ENCODE measurements at regions not wholly inside any gene's neighbourhood (a gene's known extent, or its start where the extent isn't known, plus 50 kb on each side); places are given as distances from the start of the nearest gene placed in this dataset.

DNA sequence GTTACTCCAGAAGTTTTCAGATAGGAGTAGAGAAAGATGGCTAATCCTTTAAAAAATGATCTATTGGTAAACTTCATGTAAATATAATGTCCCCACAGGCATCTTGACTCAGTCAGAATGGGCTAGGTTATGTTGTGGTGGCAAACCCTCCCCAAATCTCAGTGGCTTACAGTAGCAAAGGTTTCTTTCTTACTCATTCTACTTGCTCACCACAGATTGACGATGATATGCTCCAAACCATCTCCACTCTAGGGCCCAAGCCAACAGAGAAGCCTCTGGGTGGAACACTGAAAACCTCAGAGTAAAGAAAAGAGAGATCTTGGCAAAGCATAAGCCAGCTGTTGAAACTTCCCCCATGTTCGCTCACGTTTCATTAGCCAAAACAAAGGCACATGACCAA lies 146.4 kb downstream of the EMP1 start:
- TF ChIP-seq, protein P1, sequence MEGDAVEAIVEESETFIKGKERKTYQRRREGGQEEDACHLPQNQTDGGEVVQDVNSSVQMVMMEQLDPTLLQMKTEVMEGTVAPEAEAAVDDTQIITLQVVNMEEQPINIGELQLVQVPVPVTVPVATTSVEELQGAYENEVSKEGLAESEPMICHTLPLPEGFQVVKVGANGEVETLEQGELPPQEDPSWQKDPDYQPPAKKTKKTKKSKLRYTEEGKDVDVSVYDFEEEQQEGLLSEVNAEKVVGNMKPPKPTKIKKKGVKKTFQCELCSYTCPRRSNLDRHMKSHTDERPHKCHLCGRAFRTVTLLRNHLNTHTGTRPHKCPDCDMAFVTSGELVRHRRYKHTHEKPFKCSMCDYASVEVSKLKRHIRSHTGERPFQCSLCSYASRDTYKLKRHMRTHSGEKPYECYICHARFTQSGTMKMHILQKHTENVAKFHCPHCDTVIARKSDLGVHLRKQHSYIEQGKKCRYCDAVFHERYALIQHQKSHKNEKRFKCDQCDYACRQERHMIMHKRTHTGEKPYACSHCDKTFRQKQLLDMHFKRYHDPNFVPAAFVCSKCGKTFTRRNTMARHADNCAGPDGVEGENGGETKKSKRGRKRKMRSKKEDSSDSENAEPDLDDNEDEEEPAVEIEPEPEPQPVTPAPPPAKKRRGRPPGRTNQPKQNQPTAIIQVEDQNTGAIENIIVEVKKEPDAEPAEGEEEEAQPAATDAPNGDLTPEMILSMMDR (IDR thresholded peaks at IDR 0.05; ENCODE audit: low read depth, low read length), result no peak
- H3K4me3 ChIP-seq (replicated peaks in 1 of 2; ENCODE audit: low read depth in 2 of 2, low read length in 2 of 2), result no peak overlapping the region
- DNase-seq (ENCODE audit: low read depth in 2 of 2), result peak in 1 of 2 donors; percentile 76

DNA sequence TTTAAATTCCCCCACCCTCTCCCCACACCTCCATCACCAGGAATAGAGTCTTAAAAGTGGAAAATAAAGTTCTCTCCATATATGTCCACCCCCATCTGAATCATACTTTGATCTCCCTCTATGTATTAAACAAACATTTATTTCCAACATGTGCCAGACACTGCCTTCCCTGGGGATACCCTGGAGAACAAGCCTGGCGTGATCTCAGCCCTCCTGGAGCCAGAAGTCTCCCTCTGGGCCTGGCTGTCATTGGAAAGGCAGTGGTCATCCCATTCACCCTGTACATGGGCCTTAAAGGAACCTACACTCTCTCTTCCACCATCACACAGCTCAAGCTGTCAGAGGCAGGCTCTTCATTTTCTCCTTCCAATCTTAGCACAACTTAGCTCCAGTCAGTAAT lies 143.6 kb downstream of the EMP1 start:
- TF ChIP-seq, protein P1 (IDR thresholded peaks at IDR 0.05; ENCODE audit: low read depth, low read length), result no peak
- no peak overlapping the region for H3K4me3 ChIP-seq (replicated peaks in 1 of 2; ENCODE audit: low read depth in 2 of 2, low read length in 2 of 2)
- DNase-seq (ENCODE audit: low read depth in 2 of 2), result peak in 1 of 2 donors; percentile 91

DNA sequence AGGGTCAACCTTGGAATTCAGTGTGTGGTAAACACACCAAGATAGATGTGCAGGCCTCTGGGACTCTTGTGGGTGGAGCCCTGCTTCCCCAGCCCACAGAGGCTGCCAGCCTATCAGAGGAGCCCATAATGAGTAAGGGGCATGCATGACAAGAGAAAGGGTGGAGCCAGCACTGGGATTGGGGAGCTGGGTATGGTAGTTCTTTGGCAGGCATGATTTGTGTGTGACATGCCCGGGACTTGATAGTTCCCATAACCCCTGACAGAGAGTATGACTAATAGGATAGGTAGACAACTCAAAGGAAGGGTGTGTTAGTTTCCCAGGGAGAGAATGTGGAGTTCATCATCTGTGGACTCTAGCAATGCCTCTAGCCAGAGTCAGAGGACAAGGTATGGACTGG lies 143.0 kb downstream of the EMP1 start:
- no peak overlapping the region for H3K4me3 ChIP-seq (replicated peaks in 1 of 2; ENCODE audit: low read depth in 2 of 2, low read length in 2 of 2)
- TF ChIP-seq, protein P1 (IDR thresholded peaks at IDR 0.05; ENCODE audit: low read depth, low read length), result no peak
- DNase-seq (ENCODE audit: low read depth in 2 of 2), result peak in 1 of 2 donors; percentile 87

DNA sequence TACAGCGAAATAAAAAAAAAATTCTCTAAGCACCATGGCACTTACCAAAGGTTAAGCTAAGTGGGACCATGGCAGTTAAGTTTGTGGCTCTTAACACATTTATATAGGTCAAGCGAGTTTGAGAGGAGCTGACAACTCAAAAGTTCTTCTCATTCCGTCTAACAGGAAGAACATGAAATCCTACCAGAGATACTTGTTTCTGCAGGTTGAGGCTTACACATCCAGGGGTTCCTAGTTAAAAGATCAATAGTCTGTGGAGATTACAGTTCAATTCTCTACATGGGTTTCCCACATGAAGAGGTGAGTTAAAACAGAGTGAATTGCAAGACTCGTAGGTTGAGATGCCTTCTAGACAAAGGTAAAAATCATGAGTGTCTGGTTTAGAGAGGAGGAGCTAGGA lies 142.6 kb downstream of the EMP1 start:
- H3K4me3 ChIP-seq (replicated peaks in 1 of 2; ENCODE audit: low read depth in 2 of 2, low read length in 2 of 2), result no peak overlapping the region
- DNase-seq (ENCODE audit: low read depth in 2 of 2), result no peak
- TF ChIP-seq, protein P1 (IDR thresholded peaks at IDR 0.05; ENCODE audit: low read depth, low read length), result no peak

DNA sequence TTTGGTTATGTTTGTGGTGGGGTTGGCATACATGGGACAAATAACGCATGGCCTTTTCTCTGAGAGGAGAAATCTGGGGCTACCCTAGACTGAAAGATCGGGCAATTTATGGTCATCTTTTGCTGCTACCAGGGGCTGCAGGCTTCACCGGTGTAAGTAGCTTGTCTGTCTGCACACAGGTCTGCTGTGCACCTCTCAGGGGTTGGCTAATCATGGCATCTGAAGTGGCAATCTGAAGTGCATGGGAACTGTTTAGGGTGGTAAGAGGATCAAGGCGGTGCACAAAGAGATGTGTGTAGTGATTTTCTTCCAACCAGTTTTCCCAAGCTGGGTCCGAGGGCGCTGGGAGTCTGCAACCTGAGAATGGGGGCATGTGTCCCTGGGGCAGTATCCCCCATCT lies 141.3 kb downstream of the EMP1 start:
- no peak overlapping the region for H3K4me3 ChIP-seq (replicated peaks in 1 of 2; ENCODE audit: low read depth in 2 of 2, low read length in 2 of 2)
- TF ChIP-seq, protein P1 (IDR thresholded peaks at IDR 0.05; ENCODE audit: low read depth, low read length), result no peak
- DNase-seq (ENCODE audit: low read depth in 2 of 2), result no peak

DNA sequence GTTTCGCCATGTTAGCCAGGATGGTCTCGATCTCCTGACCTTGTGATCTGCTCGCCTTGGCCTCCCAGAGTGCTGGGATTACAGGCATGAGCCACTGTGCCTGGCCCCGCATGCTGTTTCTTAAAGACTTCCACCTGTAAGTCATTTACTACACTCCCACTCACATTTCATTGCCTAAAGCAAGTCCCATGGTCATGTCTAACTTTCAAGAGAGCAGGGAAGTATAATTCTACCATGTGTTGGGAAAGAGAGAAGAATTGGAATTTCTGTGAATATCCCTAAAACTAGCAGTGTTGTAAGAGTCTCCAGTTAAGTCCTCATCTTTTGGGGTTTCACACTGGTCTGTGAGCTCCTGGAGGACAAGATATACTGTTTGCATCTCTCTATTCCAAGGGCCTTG lies 139.7 kb downstream of the EMP1 start:
- no peak overlapping the region for H3K4me3 ChIP-seq (replicated peaks in 1 of 2; ENCODE audit: low read depth in 2 of 2, low read length in 2 of 2)
- DNase-seq (ENCODE audit: low read depth in 2 of 2), result no peak
- TF ChIP-seq, protein P1 (IDR thresholded peaks at IDR 0.05; ENCODE audit: low read depth, low read length), result no peak

DNA sequence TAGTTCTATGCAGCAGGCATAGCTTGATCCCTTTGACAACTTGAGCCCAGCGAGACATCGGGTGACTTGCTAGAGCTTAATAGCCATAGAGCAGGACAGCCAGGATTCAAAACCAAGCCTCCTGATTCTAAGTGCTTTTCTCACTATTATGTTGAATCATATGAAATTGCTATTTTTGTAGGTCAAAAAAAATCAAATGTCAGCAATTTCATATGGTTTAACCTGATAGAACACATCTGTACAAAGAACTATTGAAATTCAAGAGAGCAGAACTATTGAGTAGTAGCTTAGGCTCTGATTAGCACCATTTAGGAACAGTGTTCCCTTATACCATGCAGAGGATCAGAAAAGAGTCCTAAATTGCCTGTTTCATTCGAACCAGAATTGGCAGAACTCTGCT lies 132.0 kb downstream of the EMP1 start:
- TF ChIP-seq, protein P1 (IDR thresholded peaks at IDR 0.05; ENCODE audit: low read depth, low read length), result no peak
- DNase-seq (ENCODE audit: low read depth in 2 of 2), result no peak
- no peak overlapping the region for H3K4me3 ChIP-seq (replicated peaks in 1 of 2; ENCODE audit: low read depth in 2 of 2, low read length in 2 of 2)

All from cardiac fibroblast (primary cell).